Vagina (tissue), 2 donors: ENCODE measurements at regions not wholly inside any gene's neighbourhood (a gene's known extent, or its start where the extent isn't known, plus 50 kb on each side); places are given as distances from the start of the nearest gene placed in this dataset.

Experiments
- CTCF ChIP-seq, 3 experiments: fragments of 450-650 bp in 2 of 3; fragments of 200-600 bp in 1 of 3; sonication (generic) in 1 of 3; IDR thresholded peaks; one replicate each; pipeline ENCODE4 v1.5.1; 2017 to 2019; ENCODE audit warnings: antibody characterized with exemption in 3 of 3, mild to moderate bottlenecking in 2 of 3, moderate library complexity in 2 of 3
- POLR2A ChIP-seq, 2 donors: fragments of 450-650 bp; IDR thresholded peaks; one replicate each; pipeline ENCODE4 v1.6.1; 2017; ENCODE audit warnings: antibody characterized with exemption in 2 of 2, mild to moderate bottlenecking in 2 of 2, moderate library complexity in 2 of 2
- POLR2AphosphoS5 ChIP-seq, 2 donors: sonication (generic); formaldehyde crosslinking; IDR thresholded peaks; one replicate each; pipeline ENCODE4 v1.9.0; 2017; ENCODE audit warnings: antibody characterized with exemption in 2 of 2, mild to moderate bottlenecking in 2 of 2, low read depth in 1 of 2; ENCODE audit not compliant: insufficient read depth in 1 of 2

GRCh38 chr2:179341152-179341866, 76.7 kb upstream of the SESTD1 start:
- TF ChIP-seq CTCF (IDR thresholded peaks at IDR 0.05) (no peak), POLR2A (IDR thresholded peaks at IDR 0.05) (no peak), POLR2AphosphoS5 (IDR thresholded peaks at IDR 0.05; ENCODE audit: insufficient read depth in 1 of 2, low read depth in 1 of 2) (no peak)
